CD4-positive, alpha-beta T cell treated with Interleukin-4 for 1 hour (primary cell): ENCODE measurements at regions not wholly inside any gene's neighbourhood (a gene's known extent, or its start where the extent isn't known, plus 50 kb on each side); places are given as distances from the start of the nearest gene placed in this dataset.
"Not testable (repeated sequence)": the region's sequence is repeated elsewhere in the genome, so short reads cannot be mapped to it uniquely, and the experiment has no call there.

Source experiments
- DNase-seq, 2 donors: peaks; one replicate each; pipeline ENCODE4 v3.0.0-alpha.2; 2020 to 2022

DNA sequence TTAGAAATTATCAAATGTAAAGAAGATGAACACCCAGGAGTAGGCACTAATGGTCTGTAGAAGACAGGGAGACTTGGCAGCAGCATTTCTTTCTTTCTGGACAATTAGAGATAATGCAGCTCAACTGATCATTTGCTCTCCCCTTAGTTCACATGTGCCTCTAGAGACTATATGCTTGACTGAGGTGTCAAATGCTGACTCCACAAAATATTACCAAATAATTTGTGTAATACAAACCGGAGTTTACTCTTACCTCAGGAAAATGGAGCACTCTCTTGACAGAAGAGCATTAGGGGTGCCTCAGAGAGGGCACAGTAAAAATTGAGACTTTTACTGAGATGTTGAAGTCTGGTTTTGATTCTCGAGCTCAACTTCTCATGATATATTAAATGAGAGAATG lies 131.8 kb downstream of the ATP6V1G3 start:
- DNase-seq: no peak

DNA sequence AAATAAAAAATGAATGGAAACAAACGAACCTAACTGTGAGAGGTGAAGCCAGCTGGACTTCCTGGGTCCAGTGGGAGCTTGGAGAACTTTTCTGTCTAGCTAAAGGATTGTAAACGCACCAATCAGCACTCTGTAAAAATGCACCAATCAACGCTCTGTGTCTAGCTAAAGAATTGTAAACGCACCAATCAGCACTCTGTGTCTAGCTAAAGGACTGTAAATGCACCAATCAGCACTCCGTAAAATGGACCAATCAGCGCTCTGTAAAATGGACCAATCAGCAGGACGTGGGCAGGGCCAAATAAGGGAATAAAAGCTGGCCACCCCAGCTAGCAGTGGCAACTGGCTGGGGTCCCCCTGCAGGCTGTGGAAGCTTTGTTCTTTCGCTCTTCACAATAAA lies 135.8 kb downstream of the ATP6V1G3 start:
- not testable (repeated sequence) for DNase-seq

DNA sequence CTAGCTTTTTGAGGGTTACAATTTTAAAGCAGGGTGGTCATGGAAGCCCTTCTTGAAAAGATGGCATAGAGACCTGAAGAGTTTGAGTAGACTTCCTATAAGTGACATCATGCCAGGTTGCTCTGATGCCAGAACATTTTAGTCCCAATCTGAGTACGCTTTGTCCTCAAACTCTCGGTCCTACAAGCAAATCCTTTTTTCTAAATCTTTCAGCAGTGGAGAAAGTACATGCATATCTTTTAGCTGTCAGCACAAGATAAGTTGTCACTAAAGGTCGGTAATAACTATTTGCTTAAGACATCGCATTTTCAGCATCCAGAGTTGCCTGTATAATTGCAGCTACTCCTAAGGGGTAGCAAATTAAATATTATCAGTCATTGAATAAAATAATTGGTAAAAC lies 140.4 kb downstream of the ATP6V1G3 start:
- DNase-seq: no peak

DNA sequence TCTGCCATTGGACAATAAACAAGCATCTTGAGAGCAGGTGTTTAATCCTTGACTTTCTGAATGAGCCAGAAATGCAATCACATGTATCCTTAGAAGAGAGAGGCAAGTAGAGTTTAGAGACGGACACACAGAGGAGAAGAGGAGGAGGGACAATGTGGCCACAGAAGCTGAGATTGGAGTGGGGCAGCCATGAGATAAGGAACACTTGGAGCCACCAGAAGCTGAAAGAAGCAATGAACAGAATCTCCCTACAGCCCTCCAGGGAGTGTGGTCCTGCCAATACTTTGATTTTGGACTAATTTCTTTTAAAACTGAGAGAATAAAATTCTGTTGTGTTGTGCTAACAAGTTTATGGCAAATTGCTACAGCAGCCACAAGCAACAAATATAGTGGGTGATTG lies 141.0 kb downstream of the ATP6V1G3 start:
- DNase-seq: no peak

DNA sequence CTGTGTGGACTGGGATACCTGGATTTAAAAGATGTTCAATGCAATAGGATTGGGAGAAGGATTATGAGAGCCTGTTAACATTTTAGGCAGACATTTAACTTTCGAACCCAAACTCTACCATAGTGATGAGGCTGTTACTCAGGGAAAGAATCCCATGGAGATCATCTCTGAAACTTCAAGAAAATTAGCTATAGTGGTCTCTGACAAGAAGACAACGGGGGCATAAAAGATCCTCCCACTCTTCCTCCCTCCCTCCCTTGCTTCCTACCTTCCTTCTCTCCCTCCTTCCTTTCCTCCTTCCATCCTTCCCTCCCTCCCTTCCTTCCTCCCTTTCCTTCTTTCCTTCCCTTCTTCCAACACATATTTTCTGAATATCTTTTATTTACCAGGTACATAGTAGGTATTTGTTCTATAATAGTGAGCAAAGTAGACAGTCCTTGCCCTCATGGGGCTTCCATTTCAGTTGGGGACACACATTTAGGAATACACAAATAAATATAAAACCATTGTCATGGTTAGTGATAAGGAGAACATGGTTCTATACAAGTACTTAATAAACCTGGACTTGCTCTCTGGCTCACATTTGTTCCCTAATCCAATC lies 143.2 kb downstream of the ATP6V1G3 start:
- DNase-seq: no peak

DNA sequence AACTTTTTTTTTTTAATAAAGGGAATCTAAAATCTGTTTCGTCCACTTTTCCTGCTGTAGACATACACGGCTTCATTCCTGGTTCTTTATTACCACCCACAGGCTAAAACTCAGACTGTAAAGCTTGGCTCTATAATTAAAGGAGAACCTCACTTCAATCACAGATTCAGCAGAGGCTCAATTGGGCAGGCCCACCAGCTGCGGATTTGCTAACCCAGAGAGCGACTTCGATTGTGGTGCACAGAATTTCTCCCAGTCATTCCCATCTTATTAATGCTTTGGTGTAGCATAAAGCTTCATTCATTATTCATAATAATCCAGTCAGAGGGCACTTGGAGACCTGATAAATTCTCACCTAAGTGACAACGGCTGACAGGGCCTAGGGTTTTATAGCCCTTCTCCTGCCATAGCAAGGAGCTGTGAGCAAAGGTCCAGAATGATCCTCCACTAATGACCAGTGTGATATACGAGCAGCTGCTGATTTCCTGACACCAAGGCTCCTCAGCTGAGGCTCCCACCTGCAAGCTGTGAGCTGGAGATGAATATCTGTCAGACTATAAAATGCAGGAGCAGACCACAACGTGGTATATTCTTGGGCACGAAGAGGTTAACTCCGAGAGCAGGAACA lies 149.0 kb downstream of the ATP6V1G3 start:
- no peak for DNase-seq

DNA sequence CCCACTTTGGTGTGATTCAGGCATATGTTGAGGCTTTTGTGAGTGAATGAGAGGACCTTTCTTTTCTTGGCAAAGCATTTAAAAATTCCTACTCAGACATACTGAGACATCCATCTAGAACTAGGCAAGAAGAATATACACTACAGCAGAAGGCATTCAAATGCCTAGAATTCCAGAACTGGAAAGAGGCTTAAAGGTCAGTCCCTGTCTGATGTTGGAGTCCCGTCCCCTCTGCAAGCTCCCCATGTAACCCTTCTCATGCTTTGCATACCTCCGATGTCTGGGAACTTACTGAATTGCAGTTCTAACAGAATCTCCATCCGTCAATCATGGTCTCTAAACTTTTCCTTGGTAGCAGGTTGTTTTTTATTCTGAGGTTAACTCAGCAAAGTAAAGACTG lies 152.9 kb downstream of the ATP6V1G3 start:
- DNase-seq: no peak

DNA sequence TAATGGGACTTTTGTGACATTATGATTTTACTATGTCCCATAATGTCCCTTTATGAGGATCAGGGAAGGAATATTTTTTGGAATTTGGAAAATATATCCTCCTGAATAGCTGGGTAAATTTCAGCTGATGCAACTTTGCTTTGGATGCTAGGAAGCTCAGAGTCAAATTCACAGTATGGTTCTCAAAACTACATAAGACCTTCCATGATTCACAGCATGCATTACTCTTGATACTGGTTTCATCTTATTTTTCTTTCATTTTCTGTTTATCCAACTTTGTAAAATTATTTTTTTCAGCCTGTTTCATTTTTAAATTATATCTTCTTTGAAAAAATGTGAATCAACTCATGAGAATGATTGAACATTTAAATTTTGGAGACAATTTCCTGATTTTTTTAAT lies 160.2 kb downstream of the ATP6V1G3 start:
- DNase-seq: no peak

DNA sequence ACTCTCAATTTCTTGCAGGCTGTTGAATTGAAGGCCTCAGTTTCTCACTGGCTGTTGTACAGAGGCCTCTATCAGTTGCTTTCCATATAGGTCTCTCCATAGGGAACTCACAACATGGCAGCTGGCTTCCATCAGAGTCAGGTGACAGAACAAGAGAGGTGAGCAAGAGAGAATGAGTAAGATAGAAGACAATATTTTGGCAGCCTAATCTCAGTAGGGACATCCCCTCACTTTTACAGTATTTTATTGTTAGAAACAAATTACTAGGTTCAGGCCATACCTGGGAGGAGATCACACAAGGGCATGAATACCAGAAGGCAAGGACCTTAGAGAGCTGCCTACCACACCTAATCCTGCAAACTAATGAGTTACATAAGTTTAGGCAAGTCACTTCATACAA lies 162.8 kb downstream of the ATP6V1G3 start:
- no peak for DNase-seq

DNA sequence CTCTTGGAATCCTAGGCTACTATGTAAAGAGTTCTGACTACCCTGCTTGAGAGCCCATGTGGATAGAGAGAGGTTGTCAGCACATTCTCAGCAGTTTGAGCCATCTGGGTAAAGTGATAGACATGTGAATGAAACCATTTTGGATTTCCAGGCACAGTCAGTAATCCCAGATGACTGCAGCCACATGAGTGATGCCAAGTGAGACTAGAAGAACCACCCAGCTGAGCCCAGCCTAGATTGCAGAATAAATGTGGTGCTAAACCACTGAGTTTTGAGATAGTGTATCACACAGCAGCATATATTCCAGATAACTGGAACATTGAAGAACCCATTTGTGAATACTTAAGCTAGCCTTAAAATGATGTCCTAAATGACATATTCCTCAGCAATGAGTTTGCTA lies 166.2 kb downstream of the ATP6V1G3 start:
- DNase-seq: no peak

DNA sequence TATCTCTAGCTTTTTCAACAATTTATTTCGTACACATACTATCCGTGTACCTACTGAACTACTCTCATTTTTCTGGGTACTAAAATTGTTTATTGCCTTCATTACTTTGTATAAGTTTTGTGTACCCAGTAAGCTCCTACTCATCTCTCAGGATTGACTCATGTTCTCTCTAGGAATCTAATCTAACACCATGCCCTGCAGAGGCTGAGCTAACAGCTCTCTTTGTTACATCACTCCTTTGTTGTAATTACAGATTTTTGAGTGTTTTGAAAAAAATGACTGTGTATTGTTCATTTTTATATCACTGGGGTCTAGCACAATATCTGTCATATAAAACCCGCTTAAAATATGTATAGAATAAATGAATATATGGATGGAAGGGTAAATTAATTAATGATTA lies 167.1 kb downstream of the ATP6V1G3 start:
- no peak for DNase-seq
